Chondrocyte (in vitro differentiated cells): ENCODE measurements at regions not wholly inside any gene's neighbourhood (a gene's known extent, or its start where the extent isn't known, plus 50 kb on each side); places are given as distances from the start of the nearest gene placed in this dataset.

Experiments used
- DNase-seq: peaks from one replicate; pipeline ENCODE4 v3.0.0; 2021; ENCODE audit warnings: mixed read lengths, low spot score
- H3K27ac Mint-ChIP-seq: one replicate; pipeline ENCODE4 v1.8.0; 2021; ENCODE audit warnings: mild to moderate bottlenecking, moderate library complexity, mixed read lengths; ENCODE audit not compliant: unreplicated experiment
- H3K27me3 Mint-ChIP-seq: 2 replicates; pipeline ENCODE4 v1.8.0; 2021; ENCODE audit warnings: low read depth, mixed read lengths
- H3K36me3 Mint-ChIP-seq: 2 replicates; pipeline ENCODE4 v1.8.0; 2021; ENCODE audit warnings: low read depth, mixed read lengths
- H3K4me1 Mint-ChIP-seq: 2 replicates; pipeline ENCODE4 v1.8.0; 2021; ENCODE audit warnings: low read depth, mild to moderate bottlenecking, mixed read lengths
- H3K4me3 Mint-ChIP-seq: one replicate; pipeline ENCODE4 v1.8.0; 2021; ENCODE audit warnings: mild to moderate bottlenecking, moderate library complexity, mixed read lengths; ENCODE audit not compliant: unreplicated experiment
- H3K9me3 Mint-ChIP-seq: 2 replicates; pipeline ENCODE4 v1.8.0; 2021; ENCODE audit warnings: low read depth, mixed read lengths
- CTCF ChIP-seq: fragments of 200-600 bp; sonication (generic); IDR thresholded peaks from 2 replicates; pipeline ENCODE4 v1.5.0; 2021; ENCODE audit warnings: antibody characterized with exemption, mild to moderate bottlenecking, moderate library complexity

DNA sequence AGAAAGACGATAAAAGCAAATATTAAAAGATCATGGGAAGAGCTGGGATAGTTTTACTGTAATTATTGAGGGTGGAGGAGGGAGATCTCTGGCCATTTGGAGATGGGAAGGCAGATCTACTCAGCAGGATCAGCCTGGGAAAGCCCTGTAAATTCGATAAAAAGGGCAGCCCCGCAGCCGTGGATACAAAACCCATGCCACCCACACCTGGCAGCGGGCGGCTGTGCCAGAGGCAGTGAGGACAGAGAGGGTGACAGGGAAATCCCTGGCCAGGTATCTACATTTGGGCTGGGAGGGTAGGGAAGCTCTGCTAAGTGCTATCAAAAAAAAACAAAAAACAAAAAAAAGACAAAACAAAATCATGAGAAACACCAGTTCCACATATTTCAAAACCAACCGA lies 379.2 kb upstream of the IRX1 start:
- Mint-ChIP-seq H3K4me1 (no peaks in the 10 kb centered on the region), H3K4me3 (no peak overlapping the region), H3K9me3 (peaks cover 6% of the 10 kb centered on the region), H3K27me3 (no peaks in the 10 kb centered on the region), H3K27ac (no peak overlapping the region), H3K36me3 (no peaks in the 10 kb centered on the region)
- no peak for DNase-seq
- TF ChIP-seq CTCF = no peak

DNA sequence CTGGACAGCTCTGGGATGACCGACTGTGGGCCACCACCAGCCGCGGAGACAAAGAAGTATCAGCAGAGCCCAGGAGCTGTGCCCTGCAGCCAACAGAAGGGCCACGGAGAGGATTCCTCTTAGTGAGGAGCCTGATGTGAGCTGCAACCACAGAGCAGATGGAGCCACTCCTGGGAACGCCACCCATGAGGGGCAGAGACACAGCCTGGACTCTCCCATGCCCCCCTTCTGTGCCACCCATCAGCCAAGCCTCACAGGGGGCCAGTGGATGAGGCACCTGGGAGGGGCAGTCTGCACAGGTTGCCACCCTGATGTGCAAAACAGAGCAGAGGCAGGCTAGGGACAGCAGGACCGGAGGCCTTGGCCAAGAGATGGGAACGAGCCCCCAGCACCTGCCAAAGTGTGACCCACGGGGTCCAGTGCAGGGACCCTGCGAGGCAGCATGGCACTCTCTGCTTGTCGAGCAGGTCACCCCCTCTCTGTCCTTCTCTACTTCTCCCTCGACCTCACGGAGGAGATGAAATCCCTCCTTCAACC lies 380.7 kb upstream of the IRX1 start:
- Mint-ChIP-seq H3K27me3 (no peaks in the 10 kb centered on the region), H3K27ac (no peak overlapping the region), H3K36me3 (no peaks in the 10 kb centered on the region), H3K4me3 (no peak overlapping the region), H3K9me3 (peaks cover 10% of the 10 kb centered on the region), H3K4me1 (no peaks in the 10 kb centered on the region)
- no peak for TF ChIP-seq CTCF
- peak; percentile 75 for DNase-seq

DNA sequence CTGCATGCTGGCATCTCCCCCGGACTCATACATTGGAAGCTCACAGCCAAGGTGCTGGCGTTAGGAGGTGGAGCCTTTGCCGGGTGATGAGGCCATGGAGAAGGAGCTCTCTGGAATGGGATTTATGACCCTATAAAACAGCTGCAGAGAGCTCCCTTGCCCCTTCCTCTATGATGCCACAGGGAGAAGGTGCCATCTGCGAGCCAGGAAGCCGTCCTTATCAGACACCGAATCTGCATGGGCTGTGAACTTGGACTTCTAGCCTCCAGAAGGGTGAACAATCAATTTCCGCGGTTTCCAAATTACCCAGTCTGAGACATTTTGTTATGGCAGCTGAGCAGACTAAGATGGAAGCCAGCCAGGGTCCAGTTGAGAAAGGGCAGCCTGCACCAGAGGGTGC lies 381.2 kb upstream of the IRX1 start:
- H3K4me1 Mint-ChIP-seq = no peaks in the 10 kb centered on the region
- H3K27me3 Mint-ChIP-seq = no peaks in the 10 kb centered on the region

DNA sequence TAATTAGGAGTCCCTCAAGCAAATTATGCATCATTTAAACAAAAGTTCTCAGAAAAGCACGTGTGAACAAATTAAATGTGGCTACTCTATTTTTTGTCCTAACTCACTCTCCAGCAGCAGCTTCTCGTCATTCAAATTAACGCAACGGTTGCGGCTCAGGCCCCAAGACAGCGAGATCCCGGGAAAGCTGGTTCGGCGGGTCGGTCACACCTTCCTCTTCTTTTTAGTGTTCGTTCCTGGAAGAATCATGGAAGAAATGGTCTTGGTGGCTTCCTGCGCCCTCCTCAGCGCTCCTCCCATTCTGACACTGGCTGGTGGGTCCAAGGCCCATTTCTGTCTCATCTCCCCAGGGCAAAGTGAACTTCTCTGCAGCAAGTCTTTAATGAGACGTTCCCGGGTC lies 382.8 kb upstream of the IRX1 start:
- no peak for TF ChIP-seq CTCF
- Mint-ChIP-seq H3K4me1 (no peaks in the 10 kb centered on the region), H3K9me3 (peaks cover 12% of the 10 kb centered on the region), H3K27me3 (no peaks in the 10 kb centered on the region), H3K36me3 (no peaks in the 10 kb centered on the region), H3K4me3 (no peak overlapping the region), H3K27ac (no peak overlapping the region)
- peak; percentile 48 for DNase-seq

More for the DNA sequence above, 381.2 kb upstream of the IRX1 start:
- Mint-ChIP-seq H3K36me3 (no peaks in the 10 kb centered on the region), H3K9me3 (peaks cover 10% of the 10 kb centered on the region), H3K27ac (no peak overlapping the region), H3K4me3 (no peak overlapping the region)
- no peak for DNase-seq
- TF ChIP-seq CTCF = no peak

- Mint-ChIP-seq H3K4me1 (no peaks in the 10 kb centered on the region), H3K9me3 (peaks cover 7% of the 10 kb centered on the region)
These were observed 385.1 kb upstream of the IRX1 start for GRCh38 chr5:3210531-3210930.

More at GRCh38 chr5:3210531-3210930, 385.1 kb upstream of the IRX1 start:
- H3K36me3 Mint-ChIP-seq = no peaks in the 10 kb centered on the region
- no peak for DNase-seq
- no peak for TF ChIP-seq CTCF
- no peak overlapping the region for H3K4me3 Mint-ChIP-seq
- H3K27ac Mint-ChIP-seq = no peak overlapping the region
- no peaks in the 10 kb centered on the region for H3K27me3 Mint-ChIP-seq
